ENCODE measurements at regions not wholly inside any gene's neighbourhood (a gene's known extent, or its start where the extent isn't known, plus 50 kb on each side); places are given as distances from the start of the nearest gene placed in this dataset.

- peaks cover 27% of the 10 kb centered on the region for H3K4me1 ChIP-seq (ENCODE audit: control insufficient read depth, extremely low read depth, insufficient read depth, low read length)
- no peaks in the 10 kb centered on the region for H3K36me3 ChIP-seq (ENCODE audit: control insufficient read depth in 2 of 2, extremely low read depth in 1 of 2, insufficient read depth in 2 of 2, low read length in 2 of 2)
- H3K9me3 ChIP-seq (replicated peaks; ENCODE audit: control insufficient read depth, insufficient read depth, low read length): no peaks in the 10 kb centered on the region
- H3K9ac ChIP-seq (replicated peaks; ENCODE audit: extremely low read depth, insufficient read depth, low read length): no peak overlapping the region
- H3K9me1 ChIP-seq (replicated peaks; ENCODE audit: control insufficient read depth, extremely low read depth, insufficient read depth, low read length): no peaks in the 10 kb centered on the region
- DNase-seq (ENCODE audit: low read depth, low spot score) (no peak), FAIRE-seq (no peak)
- dilution Hi-C loops (cut with MboI; ENCODE audit: extremely low pct_ligation_motif_present, low sequenced_read_pairs): no loop called here
- H4K20me1 ChIP-seq (replicated peaks; ENCODE audit: control insufficient read depth, extremely low read depth, insufficient read depth, low read length): no peaks in the 10 kb centered on the region
- TF ChIP-seq EZH2 (IDR thresholded peaks at IDR 0.05; ENCODE audit: borderline replicate concordance, low read depth, low read length, severe bottlenecking) (no peak), FOS (IDR thresholded peaks at IDR 0.05; ENCODE audit: borderline replicate concordance, insufficient read depth, low read length) (no peak), JUN (IDR thresholded peaks at IDR 0.05; ENCODE audit: borderline replicate concordance, insufficient read depth, insufficient read length, low read depth) (no peak), POLR2AphosphoS5 (IDR thresholded peaks at IDR 0.05; ENCODE audit: insufficient read depth, low read depth, low read length) (no peak), CTCF (IDR thresholded peaks at IDR 0.05; ENCODE audit: extremely low read depth in 1 of 2, insufficient read depth in 1 of 2, low read depth in 1 of 2, low read length in 2 of 2) (no peak), GATA2 (IDR thresholded peaks at IDR 0.05; ENCODE audit: insufficient read depth, insufficient read length, low read depth, low read length) (no peak), MYC (IDR thresholded peaks at IDR 0.05; ENCODE audit: low read depth, low read length) (no peak), POLR2A (IDR thresholded peaks at IDR 0.05; ENCODE audit: low read depth, low read length) (no peak), MAX (IDR thresholded peaks at IDR 0.05; ENCODE audit: insufficient read depth, insufficient read length) (no peak)
- BruUV-seq (replicated peaks): no TSS peak
- H3K4me2 ChIP-seq (ENCODE audit: insufficient read depth, low read length): no peak overlapping the region
- no peak overlapping the region for H2AFZ ChIP-seq (ENCODE audit: low read depth, low read length)
- ChIA-PET POLR2A (no interaction called here), CTCF (interaction anchor here (1.4 to 3.0 kb wide), 4 partner anchors 9 to 149 kb away, joined by 4 to 14 read pairs (median 6); no protein-coding TSS in a partner anchor)
- no peak overlapping the region for H3K27ac ChIP-seq (ENCODE audit: insufficient read depth, low read depth, low read length)
- no peak overlapping the region for H3K4me3 ChIP-seq (replicated peaks in 1 of 3; ENCODE audit: insufficient read depth in 1 of 3, low read depth in 1 of 3, low read length in 3 of 3)
- H3K27me3 ChIP-seq (ENCODE audit: control insufficient read depth in 2 of 2, insufficient read depth in 2 of 2, low read length in 2 of 2): no peaks in the 10 kb centered on the region
- intact Hi-C loops (cut with micrococcal nuclease): loop anchor here (5.0 kb wide), 2 partner anchors 102 to 147 kb away; no protein-coding TSS in a partner anchor
- no peaks in the 10 kb centered on the region for H3K79me2 ChIP-seq (ENCODE audit: control insufficient read depth, insufficient read depth, low read length)
Measured at GRCh38 chr3:102079809-102080197, 230.5 kb downstream of the NFKBIZ start.
